HG03439 (cell line): ENCODE measurements at regions not wholly inside any gene's neighbourhood (a gene's known extent, or its start where the extent isn't known, plus 50 kb on each side); places are given as distances from the start of the nearest gene placed in this dataset.

Experiments used
- ATAC-seq: cut with Tn5 transposase; IDR thresholded peaks from one replicate; pipeline ENCODE4 v1.9.1; 2021; ENCODE audit warnings: mild to moderate bottlenecking, moderate library complexity; ENCODE audit not compliant: unreplicated experiment

GRCh38 chr12:76611533-76611932, 52.0 kb upstream of the OSBPL8 start:
- no peak for ATAC-seq

GRCh38 chr12:76614364-76614763, 54.8 kb upstream of the OSBPL8 start:
- no peak for ATAC-seq

- no peak for ATAC-seq
These were observed 58.5 kb upstream of the OSBPL8 start for GRCh38 chr12:76618031-76618430.

GRCh38 chr12:76621582-76622024, 62.0 kb upstream of the OSBPL8 start:
- ATAC-seq = peak; percentile 84

GRCh38 chr12:76622351-76622750, 62.8 kb upstream of the OSBPL8 start:
- ATAC-seq = no peak

GRCh38 chr12:76622915-76623314, 63.3 kb upstream of the OSBPL8 start:
- ATAC-seq = no peak

GRCh38 chr12:76623931-76624330, 64.4 kb upstream of the OSBPL8 start:
- ATAC-seq = no peak

- ATAC-seq = no peak
These were observed 68.0 kb upstream of the OSBPL8 start for GRCh38 chr12:76627346-76628135.

GRCh38 chr12:76628745-76629144, 69.2 kb upstream of the OSBPL8 start:
- no peak for ATAC-seq

- ATAC-seq = no peak
These were observed 72.2 kb upstream of the OSBPL8 start for GRCh38 chr12:76631741-76632140.

- no peak for ATAC-seq
These were observed 73.8 kb upstream of the OSBPL8 start for GRCh38 chr12:76633415-76633814.

- ATAC-seq = no peak
These were observed 74.6 kb upstream of the OSBPL8 start for GRCh38 chr12:76634133-76634532.

- no peak for ATAC-seq
These were observed 76.6 kb upstream of the OSBPL8 start for GRCh38 chr12:76636121-76636692.

GRCh38 chr12:76637807-76638206, 78.2 kb upstream of the OSBPL8 start:
- no peak for ATAC-seq

GRCh38 chr12:76639646-76640045, 80.1 kb upstream of the OSBPL8 start:
- ATAC-seq = no peak

- ATAC-seq = no peak
These were observed 81.5 kb upstream of the OSBPL8 start for GRCh38 chr12:76641073-76641472.

- no peak for ATAC-seq
These were observed 82.4 kb upstream of the OSBPL8 start for GRCh38 chr12:76641961-76642360.

- ATAC-seq = no peak
These were observed 83.9 kb upstream of the OSBPL8 start for GRCh38 chr12:76643438-76643837.

- no peak for ATAC-seq
These were observed 85.4 kb upstream of the OSBPL8 start for GRCh38 chr12:76644950-76645349.

- ATAC-seq = no peak
These were observed 86.4 kb upstream of the OSBPL8 start for GRCh38 chr12:76645934-76646333.

- no peak for ATAC-seq
These were observed 86.8 kb upstream of the OSBPL8 start for GRCh38 chr12:76646366-76646765.

- no peak for ATAC-seq
These were observed 89.5 kb upstream of the OSBPL8 start for GRCh38 chr12:76649099-76649498.

- ATAC-seq = no peak
These were observed 92.8 kb upstream of the OSBPL8 start for GRCh38 chr12:76652402-76652801.
